Cardiac muscle cell (in vitro differentiated cells and primary cell): ENCODE measurements at regions not wholly inside any gene's neighbourhood (a gene's known extent, or its start where the extent isn't known, plus 50 kb on each side); places are given as distances from the start of the nearest gene placed in this dataset.
A peak's percentile ranks its signal among the peaks of the same experiment; 100 is the strongest.

ENCODE experiments used
- DNase-seq, 2 donors: peaks; one replicate each; pipeline versions ENCODE4 v3.0.0 to v3.0.0-alpha.2; 2010 to 2017; ENCODE audit warnings: low read depth in 1 of 2, low spot score in 1 of 2
- H3K27ac ChIP-seq: fragments of 200-600 bp; sonication (generic); 2 replicates; pipeline ENCODE4 v1.5.1; 2016
- H3K27me3 ChIP-seq: fragments of 200-600 bp; sonication (generic); 2 replicates; pipeline ENCODE4 v1.6.0; 2016; ENCODE audit warnings: control low read depth
- H3K36me3 ChIP-seq: fragments of 200-600 bp; sonication (generic); 2 replicates; pipeline ENCODE4 v1.5.1; 2016; ENCODE audit warnings: control low read depth
- H3K4me1 ChIP-seq: fragments of 200-600 bp; sonication (generic); 2 replicates; pipeline ENCODE4 v1.8.1; 2017; ENCODE audit warnings: low read depth, mild to moderate bottlenecking, mixed run types
- H3K4me3 ChIP-seq: fragments of 200-600 bp; sonication (generic); 2 replicates; pipeline ENCODE4 v1.5.1; 2016; ENCODE audit warnings: mild to moderate bottlenecking
- H3K9me3 ChIP-seq: fragments of 200-600 bp; sonication (generic); 2 replicates; pipeline ENCODE4 v1.5.1; 2017; ENCODE audit warnings: low read depth, mild to moderate bottlenecking, control low read depth
- CTCF ChIP-seq: IDR thresholded peaks from 2 replicates; pipeline ENCODE4 v1.5.1; 2012; ENCODE audit warnings: low read depth, mild to moderate bottlenecking, low read length

GRCh38 chr1:194474701-194475100 lies 1288.3 kb upstream of the B3GALT2 start:
- Histone ChIP-seq H3K27ac (no peak overlapping the region), H3K9me3 (no peaks in the 10 kb centered on the region), H3K4me1 (peaks cover 4% of the 10 kb centered on the region), H3K4me3 (no peak overlapping the region), H3K27me3 (no peaks in the 10 kb centered on the region), H3K36me3 (no peaks in the 10 kb centered on the region)
- no peak for TF ChIP-seq CTCF
- no peak for DNase-seq

DNA sequence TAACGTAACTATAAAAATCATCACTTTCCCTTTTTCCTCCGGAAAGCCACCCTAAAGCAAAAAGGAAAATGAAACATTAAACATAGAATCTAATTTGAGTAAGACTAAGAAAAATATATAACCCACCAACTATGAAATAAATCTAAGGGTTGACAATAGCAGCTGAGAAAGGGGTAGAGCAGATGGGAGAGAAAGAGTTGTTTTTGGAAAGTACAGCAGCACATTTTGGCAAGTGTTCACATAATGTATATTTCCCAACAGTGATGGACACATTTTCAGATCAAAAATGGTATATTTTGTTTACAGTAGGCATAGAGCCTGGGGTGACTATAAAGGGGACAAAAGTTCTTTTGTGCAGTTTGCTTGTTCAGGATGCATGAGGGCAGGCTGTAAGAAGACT lies 1287.4 kb upstream of the B3GALT2 start:
- no peaks in the 10 kb centered on the region for H3K36me3 ChIP-seq
- H3K27me3 ChIP-seq: no peaks in the 10 kb centered on the region
- TF ChIP-seq CTCF: no peak
- no peak for DNase-seq
- H3K9me3 ChIP-seq: no peaks in the 10 kb centered on the region
- peaks cover 4% of the 10 kb centered on the region for H3K4me1 ChIP-seq
- no peak overlapping the region for H3K4me3 ChIP-seq
- no peak overlapping the region for H3K27ac ChIP-seq

DNA sequence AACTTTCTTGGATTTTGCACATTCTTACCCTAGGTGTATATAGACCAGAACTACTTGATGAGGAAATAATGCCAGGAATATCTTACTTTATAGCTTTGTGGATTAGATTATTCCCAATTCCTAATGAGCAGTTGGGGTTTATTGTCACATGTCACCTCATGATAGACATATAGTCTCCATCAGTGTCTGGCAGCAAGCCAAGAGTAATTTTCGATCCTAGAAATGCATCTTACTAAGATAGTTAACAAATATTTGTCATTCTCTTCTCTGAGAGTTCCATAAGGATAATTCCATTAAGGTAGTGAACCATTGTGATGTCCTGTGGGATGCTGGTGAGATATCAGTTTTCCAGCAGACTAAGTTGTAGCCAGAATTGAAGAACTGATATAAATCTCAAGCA lies 1282.9 kb upstream of the B3GALT2 start:
- DNase-seq: no peak
- no peak overlapping the region for H3K27ac ChIP-seq
- H3K4me1 ChIP-seq: no peaks in the 10 kb centered on the region
- no peaks in the 10 kb centered on the region for H3K27me3 ChIP-seq
- H3K9me3 ChIP-seq: no peaks in the 10 kb centered on the region
- no peaks in the 10 kb centered on the region for H3K36me3 ChIP-seq
- no peak overlapping the region for H3K4me3 ChIP-seq
- no peak for TF ChIP-seq CTCF

- H3K4me1 ChIP-seq: no peaks in the 10 kb centered on the region
- H3K9me3 ChIP-seq: no peaks in the 10 kb centered on the region
- TF ChIP-seq CTCF: peak; percentile 7
- no peaks in the 10 kb centered on the region for H3K27me3 ChIP-seq
- no peak overlapping the region for H3K4me3 ChIP-seq
- H3K36me3 ChIP-seq: no peaks in the 10 kb centered on the region
- no peak overlapping the region for H3K27ac ChIP-seq
- DNase-seq: peak; percentile 0 to 24
These were observed 1280.3 kb upstream of the B3GALT2 start for GRCh38 chr1:194466706-194467105.

DNA sequence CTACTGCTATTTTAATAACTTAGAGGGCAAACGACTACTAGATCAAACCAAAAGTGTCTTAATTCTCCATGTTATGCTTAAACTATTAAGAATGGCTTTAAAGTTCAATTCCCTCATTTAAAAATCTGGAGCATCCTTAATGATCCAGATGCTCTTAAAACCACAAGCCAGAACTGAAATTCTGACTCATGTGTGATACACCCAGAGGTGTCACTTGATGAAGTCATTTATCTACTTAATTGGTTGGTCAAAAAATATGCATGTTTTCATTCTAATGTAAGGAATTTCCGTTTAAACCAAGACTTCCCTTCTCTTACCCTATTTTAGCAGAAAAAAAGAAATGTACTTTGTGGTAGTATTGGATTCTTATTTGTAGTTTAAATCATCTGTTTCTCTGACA lies 1261.2 kb upstream of the B3GALT2 start:
- no peaks in the 10 kb centered on the region for H3K9me3 ChIP-seq
- TF ChIP-seq CTCF: no peak
- no peak overlapping the region for H3K4me3 ChIP-seq
- DNase-seq: no peak
- no peaks in the 10 kb centered on the region for H3K27me3 ChIP-seq
- no peaks in the 10 kb centered on the region for H3K36me3 ChIP-seq
- H3K4me1 ChIP-seq: no peaks in the 10 kb centered on the region
- H3K27ac ChIP-seq: no peak overlapping the region

- Histone ChIP-seq H3K9me3 (no peaks in the 10 kb centered on the region), H3K27me3 (no peaks in the 10 kb centered on the region), H3K27ac (no peak overlapping the region), H3K4me1 (no peaks in the 10 kb centered on the region), H3K4me3 (no peak overlapping the region), H3K36me3 (no peaks in the 10 kb centered on the region)
- TF ChIP-seq CTCF: no peak
- DNase-seq: no peak
These were observed 1258.8 kb upstream of the B3GALT2 start for GRCh38 chr1:194445244-194445643.
